Endodermal cell (in vitro differentiated cells): ENCODE measurements at regions not wholly inside any gene's neighbourhood (a gene's known extent, or its start where the extent isn't known, plus 50 kb on each side); places are given as distances from the start of the nearest gene placed in this dataset.

Experiments used
- DNase-seq: peaks from one replicate; pipeline ENCODE4 v3.0.0-alpha.2; 2017
- H3K27ac ChIP-seq: 2 replicates; pipeline ENCODE4 v1.5.1; 2013; ENCODE audit warnings: mild to moderate bottlenecking, low read depth, low read length, moderate library complexity
- H3K27me3 ChIP-seq: 2 replicates; pipeline ENCODE4 v1.6.1; 2013; ENCODE audit warnings: mild to moderate bottlenecking, low read length, moderate library complexity; ENCODE audit not compliant: insufficient read depth, control insufficient read depth, poor library complexity, severe bottlenecking
- H3K36me3 ChIP-seq: 2 replicates; pipeline ENCODE4 v1.7.0; 2013; ENCODE audit warnings: mild to moderate bottlenecking, low read length, moderate library complexity; ENCODE audit not compliant: control insufficient read depth, insufficient read depth
- H3K4me1 ChIP-seq: one replicate; pipeline ENCODE4 v1.7.0; 2013; ENCODE audit warnings: low read length; ENCODE audit not compliant: control insufficient read depth, insufficient read depth
- H3K4me3 ChIP-seq: 2 replicates; pipeline ENCODE4 v1.5.1; 2013; ENCODE audit warnings: mild to moderate bottlenecking, low read length, moderate library complexity
- H3K9ac ChIP-seq: 2 replicates; pipeline ENCODE4 v1.6.1; 2013; ENCODE audit warnings: mild to moderate bottlenecking, low read length, moderate library complexity; ENCODE audit not compliant: poor library complexity, severe bottlenecking; ENCODE audit errors: extremely low read depth
- H3K9me3 ChIP-seq: 2 replicates; pipeline ENCODE4 v1.6.1; 2013; ENCODE audit warnings: mild to moderate bottlenecking, low read length, moderate library complexity; ENCODE audit not compliant: control insufficient read depth
- H3K27ac Mint-ChIP-seq: 2 replicates; pipeline ENCODE4 v1.8.0; 2020; ENCODE audit warnings: mixed read lengths
- H3K27me3 Mint-ChIP-seq: 2 replicates; pipeline ENCODE4 v1.8.0; 2021; ENCODE audit warnings: mild to moderate bottlenecking, mixed read lengths; ENCODE audit not compliant: insufficient read depth
- H3K36me3 Mint-ChIP-seq: 2 replicates; pipeline ENCODE4 v1.8.0; 2020; ENCODE audit warnings: low read depth, mixed read lengths
- H3K4me1 Mint-ChIP-seq: 2 replicates; pipeline ENCODE4 v1.8.0; 2020; ENCODE audit warnings: mixed read lengths
- H3K4me3 Mint-ChIP-seq: 2 replicates; pipeline ENCODE4 v1.8.0; 2020; ENCODE audit warnings: mild to moderate bottlenecking, moderate library complexity, mixed read lengths
- H3K9me3 Mint-ChIP-seq: 2 replicates; pipeline ENCODE4 v1.8.0; 2020; ENCODE audit warnings: mild to moderate bottlenecking, mixed read lengths
- CTCF ChIP-seq: fragments of 200-600 bp; sonication (generic); conservative IDR thresholded peaks from 2 replicates; pipeline ENCODE4 v1.5.0; 2021; ENCODE audit warnings: antibody characterized with exemption, mild to moderate bottlenecking
- WGBS, 2 experiments: methylation state at CpG; one replicate each; pipeline versions ENCODE4 v1.1.5 to v1.1.7; 2013; ENCODE audit warnings: missing lambda C conversion rate in 2 of 2, mixed read lengths in 1 of 2; ENCODE audit not compliant: insufficient coverage in 1 of 2, insufficient read length in 1 of 2; 5-methylcytosine and 5-hydroxymethylcytosine counted together

DNA sequence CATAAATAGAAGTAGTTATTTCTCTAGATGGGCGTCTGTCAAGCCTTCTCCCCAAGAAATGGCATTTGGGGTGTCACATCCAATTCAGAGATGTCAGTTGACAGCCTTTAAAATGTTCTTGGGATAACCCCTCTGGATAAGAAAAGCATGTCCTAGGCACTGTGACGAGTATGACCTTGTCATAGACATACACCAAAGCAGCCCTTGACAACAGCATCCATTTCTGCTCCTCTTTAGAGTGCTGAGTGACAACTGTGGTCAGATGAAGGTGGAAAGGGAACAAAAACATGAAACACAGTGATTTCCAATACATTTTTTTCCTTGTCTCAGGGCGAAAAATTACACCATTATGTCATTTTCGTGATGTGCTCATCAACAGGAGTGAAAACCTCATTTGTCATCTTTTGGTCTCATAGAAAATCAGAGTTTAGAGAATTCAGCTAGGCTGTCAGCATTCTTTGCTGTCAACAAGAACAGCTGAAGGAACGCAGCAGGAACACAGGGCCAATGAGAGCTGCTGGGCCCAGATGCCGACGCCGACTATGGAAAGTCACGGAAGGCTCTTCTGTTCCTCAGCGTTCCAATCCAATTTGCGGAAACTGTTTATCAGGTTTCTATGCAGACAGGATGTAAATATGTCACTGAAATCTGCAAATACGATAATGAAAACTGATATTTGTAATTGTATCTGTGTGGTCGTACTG is 193.2 kb downstream of the ICOS start:
- H3K27ac Mint-ChIP-seq = no peak overlapping the region
- 91 to 93% methylated on average over 12 to 13 of the region's 13 CpGs for WGBS, 2 experiments
- Histone ChIP-seq H3K27ac (no peak overlapping the region), H3K4me1 (no peaks in the 10 kb centered on the region), H3K27me3 (no peaks in the 10 kb centered on the region), H3K9ac (no peak overlapping the region), H3K4me3 (no peak overlapping the region), H3K9me3 (no peaks in the 10 kb centered on the region), H3K36me3 (no peaks in the 10 kb centered on the region)
- no peak for TF ChIP-seq CTCF
- no peaks in the 10 kb centered on the region for H3K36me3 Mint-ChIP-seq
- no peaks in the 10 kb centered on the region for H3K4me1 Mint-ChIP-seq
- no peaks in the 10 kb centered on the region for H3K9me3 Mint-ChIP-seq
- H3K4me3 Mint-ChIP-seq = no peak overlapping the region
- DNase-seq = no peak
- H3K27me3 Mint-ChIP-seq = no peaks in the 10 kb centered on the region

- WGBS, 2 experiments = 90% methylated on average over 1 of the region's 1 CpG; no CpG with 5 or more reads in 1 of the 2 experiments
- TF ChIP-seq CTCF = no peak
Measured at GRCh38 chr2:204131621-204132020, 195.1 kb downstream of the ICOS start.

DNA sequence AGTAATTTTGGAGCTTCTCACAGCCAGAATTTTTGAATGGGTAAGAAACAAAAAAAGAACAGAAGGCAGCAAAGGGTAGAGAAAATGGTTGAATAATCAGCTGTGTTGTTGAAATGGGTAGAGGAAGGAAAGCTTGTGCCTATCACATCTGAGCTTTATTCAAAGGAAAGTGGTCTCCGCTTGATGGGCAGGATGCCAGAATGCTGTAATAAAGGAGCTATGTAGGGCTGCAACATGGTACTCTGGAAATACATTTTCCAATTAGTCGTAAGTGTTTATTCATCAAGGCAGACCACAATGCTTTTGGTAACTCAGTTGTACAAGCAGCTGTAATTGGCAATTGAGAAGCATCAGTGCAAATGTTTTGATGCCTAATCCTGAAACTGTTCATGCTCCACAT is 196.9 kb downstream of the ICOS start:
- no peak overlapping the region for H3K27ac Mint-ChIP-seq

More at GRCh38 chr2:204131621-204132020, 195.1 kb downstream of the ICOS start:
- no peak overlapping the region for H3K4me3 ChIP-seq
- no peaks in the 10 kb centered on the region for H3K27me3 ChIP-seq
- H3K9ac ChIP-seq = no peak overlapping the region
- H3K4me1 Mint-ChIP-seq = peaks cover 6% of the 10 kb centered on the region
- no peak overlapping the region for H3K27ac Mint-ChIP-seq
- H3K4me3 Mint-ChIP-seq = no peak overlapping the region
- no peak for DNase-seq
- H3K27me3 Mint-ChIP-seq = no peaks in the 10 kb centered on the region
- no peaks in the 10 kb centered on the region for H3K4me1 ChIP-seq
- no peaks in the 10 kb centered on the region for H3K9me3 ChIP-seq
- no peaks in the 10 kb centered on the region for H3K36me3 Mint-ChIP-seq
- H3K27ac ChIP-seq = no peak overlapping the region
- no peaks in the 10 kb centered on the region for H3K9me3 Mint-ChIP-seq
- H3K36me3 ChIP-seq = no peaks in the 10 kb centered on the region

More for the DNA sequence above, 196.9 kb downstream of the ICOS start:
- no peak for DNase-seq
- Histone ChIP-seq H3K27ac (no peak overlapping the region), H3K27me3 (no peaks in the 10 kb centered on the region), H3K9ac (no peak overlapping the region), H3K4me3 (no peak overlapping the region), H3K9me3 (no peaks in the 10 kb centered on the region), H3K36me3 (no peaks in the 10 kb centered on the region), H3K4me1 (no peaks in the 10 kb centered on the region)
- H3K9me3 Mint-ChIP-seq = no peaks in the 10 kb centered on the region
- peaks cover 21% of the 10 kb centered on the region for H3K4me1 Mint-ChIP-seq
- no peaks in the 10 kb centered on the region for H3K36me3 Mint-ChIP-seq
- 93 to 100% methylated on average over 2 of the region's 2 CpGs for WGBS, 2 experiments
- H3K27me3 Mint-ChIP-seq = no peaks in the 10 kb centered on the region
- H3K4me3 Mint-ChIP-seq = no peak overlapping the region
- no peak for TF ChIP-seq CTCF
